Suppressor macrophage (primary cell): ENCODE measurements at regions not wholly inside any gene's neighbourhood (a gene's known extent, or its start where the extent isn't known, plus 50 kb on each side); places are given as distances from the start of the nearest gene placed in this dataset.

ENCODE experiments used
- DNase-seq, 4 experiments: peaks; one replicate each; pipeline ENCODE4 v3.0.0-alpha.2; 2020 to 2022

- DNase-seq, result peak; percentile 11 to 63 (median 46)
Observed at GRCh38 chr13:33721724-33722123, 96.2 kb upstream of the RFC3 start.

GRCh38 chr13:33722216-33722915 lies 95.6 kb upstream of the RFC3 start:
- DNase-seq, result no peak

GRCh38 chr13:33723365-33723764 lies 94.6 kb upstream of the RFC3 start:
- peak in 3 of 4 experiments; percentile 18 to 49 (median 42) for DNase-seq

- DNase-seq, result peak; percentile 79 to 88 (median 82)
Observed at GRCh38 chr13:33723772-33724435, 94.0 kb upstream of the RFC3 start.

- DNase-seq, result no peak
Observed at GRCh38 chr13:33725340-33725739, 92.6 kb upstream of the RFC3 start.

- DNase-seq, result peak; percentile 5 to 49 (median 26)
Observed at GRCh38 chr13:33727297-33728083, 90.5 kb upstream of the RFC3 start.

- DNase-seq, result peak; percentile 50 to 76 (median 63)
Observed at GRCh38 chr13:33728271-33729037, 89.5 kb upstream of the RFC3 start.

GRCh38 chr13:33730147-33730546 lies 87.8 kb upstream of the RFC3 start:
- peak; percentile 55 to 86 (median 74) for DNase-seq

GRCh38 chr13:33730619-33731018 lies 87.3 kb upstream of the RFC3 start:
- DNase-seq, result peak; percentile 20 to 55 (median 40)

- DNase-seq, result no peak
Observed at GRCh38 chr13:33735276-33735675, 82.7 kb upstream of the RFC3 start.

GRCh38 chr13:33739254-33739653 lies 78.7 kb upstream of the RFC3 start:
- no peak for DNase-seq

GRCh38 chr13:33740134-33740538 lies 77.8 kb upstream of the RFC3 start:
- DNase-seq, result peak; percentile 22 to 64 (median 30)

- no peak for DNase-seq
Observed at GRCh38 chr13:33742321-33742720, 75.6 kb upstream of the RFC3 start.

GRCh38 chr13:33743438-33744368 lies 74.2 kb upstream of the RFC3 start:
- DNase-seq, result peak; percentile 17 to 57 (median 47)

- DNase-seq, result no peak
Observed at GRCh38 chr13:33744589-33745369, 73.2 kb upstream of the RFC3 start.

- DNase-seq, result no peak
Observed at GRCh38 chr13:33745370-33746324, 72.3 kb upstream of the RFC3 start.

GRCh38 chr13:33746867-33747266 lies 71.1 kb upstream of the RFC3 start:
- no peak for DNase-seq

- DNase-seq, result no peak
Observed at GRCh38 chr13:33751151-33751550, 66.8 kb upstream of the RFC3 start.

GRCh38 chr13:33752094-33752493 lies 65.9 kb upstream of the RFC3 start:
- no peak for DNase-seq
